K562 (cell line): ENCODE measurements at regions not wholly inside any gene's neighbourhood (a gene's known extent, or its start where the extent isn't known, plus 50 kb on each side); places are given as distances from the start of the nearest gene placed in this dataset.

Experiments used
- ATAC-seq: fragments of 200-7000 bp; cut with Tn5 transposase; 3 replicates; pipeline ENCODE4 v1.9.1; 2020; ENCODE audit warnings: moderate library complexity
- BruUV-seq: library from RNA; stranded (reverse); fragments of 400-500 nt; replicated peaks from 2 replicates; lab custom pipeline; 2021; lab: Mats Ljungman, UMichigan
- CTCF ChIA-PET: fragments of 300-600 bp; formaldehyde crosslinking; extraction: SDS; loops from one replicate; lab custom pipeline; 2021; ENCODE audit warnings: low intra/inter-chr PET ratio; lab: Yijun Ruan, JAX
- POLR2A ChIA-PET: fragments of 300-600, 350-650 bp; sonication (Branson Sonifier 250); formaldehyde crosslinking; extraction: SDS; loops from one replicate; lab custom pipeline; 2021; ENCODE audit warnings: antibody characterized with exemption, inconsistent platforms; lab: Yijun Ruan, JAX
- DNase-seq, 4 experiments: peaks; one replicate each; pipeline versions ENCODE4 v3.0.0 to v3.0.0-alpha.2; 2011 to 2018; ENCODE audit warnings: low spot score in 3 of 4, mixed read lengths in 3 of 4; ENCODE audit errors: extremely low read depth in 1 of 4
- FAIRE-seq: peaks from 2 replicates; lab custom pipeline; 2011; peaks lifted over from hg19 to GRCh38; lab: Jason Lieb, UNC
- H2AFZ ChIP-seq: 2 replicates; pipeline ENCODE4 v1.6.0; 2011; ENCODE audit warnings: low read depth, low read length, control low read depth, inconsistent platforms
- H3K27ac ChIP-seq: fragments of 200-600 bp; 3 replicates; pipeline ENCODE4 v1.8.0; 2011; ENCODE audit warnings: low read depth, mild to moderate bottlenecking, control low read depth, inconsistent platforms, low read length, moderate library complexity, mixed read lengths; ENCODE audit errors: extremely low read depth
- H3K27me3 ChIP-seq, 2 experiments: fragments of 300-600 bp in 1 of 2; 2 replicates in 1 of 2; 3 replicates in 1 of 2; pipeline versions ENCODE4 v1.6.0 to v1.8.0; 2011; ENCODE audit warnings: inconsistent platforms in 2 of 2, low read length in 2 of 2, mild to moderate bottlenecking in 1 of 2, mixed read lengths in 1 of 2, moderate library complexity in 1 of 2; ENCODE audit not compliant: control insufficient read depth in 2 of 2, insufficient read depth in 2 of 2
- H3K36me3 ChIP-seq: fragments of 300-600 bp; 3 replicates; pipeline ENCODE4 v1.8.0; 2011; ENCODE audit warnings: mild to moderate bottlenecking, low read length, inconsistent platforms; ENCODE audit not compliant: control insufficient read depth, insufficient read depth
- H3K4me1 ChIP-seq, 2 experiments: fragments of 200-600 bp in 1 of 2; replicated peaks in 1 of 2; 2 replicates in 1 of 2; 3 replicates in 1 of 2; pipeline versions ENCODE4 v1.5.1 to v1.8.0; 2011; ENCODE audit warnings: inconsistent platforms in 2 of 2, low read length in 2 of 2, mild to moderate bottlenecking in 1 of 2, mixed read lengths in 1 of 2, moderate library complexity in 1 of 2; ENCODE audit not compliant: control insufficient read depth in 2 of 2, insufficient read depth in 2 of 2
- H3K4me2 ChIP-seq: 2 replicates; pipeline ENCODE4 v1.6.1; 2011; ENCODE audit warnings: low read length, control low read depth, inconsistent platforms, mixed read lengths; ENCODE audit not compliant: insufficient read depth
- H3K4me3 ChIP-seq: fragments of 200-600 bp; sonication (generic), shearing (Covaris generic); 2 replicates; pipeline ENCODE4 v1.5.1; 2016; ENCODE audit warnings: control low read depth, inconsistent platforms
- H3K79me2 ChIP-seq: fragments of 200-600 bp; 3 replicates; pipeline ENCODE4 v1.8.0; 2011; ENCODE audit warnings: low read length, inconsistent platforms; ENCODE audit not compliant: control insufficient read depth, insufficient read depth
- H3K9ac ChIP-seq, 2 experiments: 2 replicates each; pipeline versions ENCODE4 v1.6.0 to v1.6.1; 2011; ENCODE audit warnings: low read depth in 2 of 2, low read length in 2 of 2, control low read depth in 1 of 2, inconsistent platforms in 1 of 2, mild to moderate bottlenecking in 1 of 2, mixed read lengths in 1 of 2; ENCODE audit not compliant: insufficient read depth in 1 of 2
- H3K9me1 ChIP-seq: one replicate; pipeline ENCODE4 v1.6.0; 2011; ENCODE audit warnings: inconsistent platforms, mild to moderate bottlenecking, low read length, moderate library complexity; ENCODE audit not compliant: control insufficient read depth, insufficient read depth
- H3K9me3 ChIP-seq: replicated peaks from 2 replicates; pipeline ENCODE4 v1.5.1; 2011; ENCODE audit warnings: low read depth, low read length, inconsistent platforms; ENCODE audit not compliant: control insufficient read depth, insufficient read depth
- H4K20me1 ChIP-seq: replicated peaks from 2 replicates; pipeline ENCODE4 v1.6.1; 2011; ENCODE audit warnings: low read length, inconsistent platforms, mixed read lengths; ENCODE audit not compliant: control insufficient read depth, insufficient read depth
- BHLHE40 ChIP-seq: IDR thresholded peaks from 2 replicates; pipeline ENCODE4 v1.6.1; 2011; ENCODE audit warnings: low read length, improper control_type of control experiment
- CEBPZ ChIP-seq: fragments of 150-350 bp; IDR thresholded peaks from 2 replicates; pipeline ENCODE4 v1.6.1; 2014; ENCODE audit warnings: low read depth, mild to moderate bottlenecking, low read length, borderline replicate concordance
- ELK3 ChIP-seq: fragments of 450-650 bp; formaldehyde crosslinking; IDR thresholded peaks from 2 replicates; pipeline ENCODE4 v1.4.0; 2020; ENCODE audit warnings: mild to moderate bottlenecking
- FOXJ3 ChIP-seq: sonication (generic); formaldehyde crosslinking; IDR thresholded peaks from 2 replicates; pipeline ENCODE4 v1.4.0; 2020; ENCODE audit warnings: mild to moderate bottlenecking, missing genetic modification reagents
- MTA3 ChIP-seq: fragments of 450-650 bp; formaldehyde crosslinking; IDR thresholded peaks from 2 replicates; pipeline ENCODE4 v1.6.1; 2017; ENCODE audit warnings: mild to moderate bottlenecking, borderline replicate concordance
- MYBL2 ChIP-seq, 2 experiments: fragments of 450-650 bp in 1 of 2; sonication (generic) in 1 of 2; formaldehyde crosslinking in 1 of 2; IDR thresholded peaks; 2 replicates each; pipeline versions ENCODE4 v1.6.1 to v1.8.1; 2017 to 2022; ENCODE audit warnings: borderline replicate concordance in 1 of 2, inconsistent platforms in 1 of 2, low read depth in 1 of 2, mild to moderate bottlenecking in 1 of 2, missing genetic modification reagents in 1 of 2, moderate library complexity in 1 of 2
- ZNF143 ChIP-seq: sonication (generic); formaldehyde crosslinking; IDR thresholded peaks from 2 replicates; pipeline ENCODE4 v1.9.0; 2022; ENCODE audit warnings: mild to moderate bottlenecking, missing genetic modification reagents
- ZNF408 ChIP-seq: fragments of 250-450 bp; sonication (Bioruptor Pico); IDR thresholded peaks from 2 replicates; pipeline ENCODE4 v1.4.0; 2020; ENCODE audit warnings: low read depth, mild to moderate bottlenecking, moderate library complexity
- ZNF764 ChIP-seq: fragments of 250-450 bp; sonication (Bioruptor Pico); IDR thresholded peaks from 2 replicates; pipeline ENCODE4 v1.4.0; 2020; ENCODE audit warnings: low read depth, mild to moderate bottlenecking, moderate library complexity
- WGBS: fragments of 100-300 bp; shearing (Covaris generic); methylation state at CpG from one replicate; pipeline ENCODE4 v1.1.6; 2016; ENCODE audit warnings: low coverage, mixed read lengths; ENCODE audit not compliant: insufficient coverage; ENCODE audit errors: missing lambda C conversion rate; 5-methylcytosine and 5-hydroxymethylcytosine counted together
- in situ Hi-C: fragments of 300-500 bp; cut with MboI; formaldehyde crosslinking; loops from 4 replicates; pipeline ENCODE4 v1.15.0; 2018; ENCODE audit warnings: inconsistent platforms, mixed read lengths
- intact Hi-C: fragments of 100-400 bp; cut with micrococcal nuclease; formaldehyde crosslinking; loops from 2 replicates; pipeline ENCODE4 v1.14.2; 2022

- Histone ChIP-seq H3K36me3 (no peaks in the 10 kb centered on the region), H2AFZ (no peak overlapping the region), H3K4me1 (no peaks in the 10 kb centered on the region), H3K4me2 (no peak overlapping the region), H3K4me3 (no peak overlapping the region), H3K9me3 (no peaks in the 10 kb centered on the region), H3K27ac (no peak overlapping the region), H3K79me2 (no peaks in the 10 kb centered on the region), H3K9ac (no peak overlapping the region), H4K20me1 (no peaks in the 10 kb centered on the region), H3K9me1 (no peaks in the 10 kb centered on the region), H3K27me3 (no peaks in the 10 kb centered on the region)
- DNase-seq (no peak), ATAC-seq (no peak), FAIRE-seq (no peak)
- CTCF ChIA-PET: no interaction called here
- POLR2A ChIA-PET: no interaction called here
- in situ Hi-C loops: no loop called here
- intact Hi-C loops: no loop called here
- no peak for TF ChIP-seq MYBL2 (IDR thresholded peaks at IDR 0.05; ENCODE audit: low read depth)
- no peak for TF ChIP-seq MYBL2 (CRISPR knock-in tag; IDR thresholded peaks at IDR 0.05; ENCODE audit: borderline replicate concordance)
- no peak for TF ChIP-seq ZNF143 (CRISPR knock-in tag)
- no peak for TF ChIP-seq FOXJ3 (CRISPR knock-in tag)
- TF ChIP-seq BHLHE40: no peak
- no peak for TF ChIP-seq ZNF408 (CRISPR knock-in tag)
- TF ChIP-seq ZNF764 (CRISPR knock-in tag): no peak
- no peak for TF ChIP-seq MTA3
- no peak for TF ChIP-seq ELK3 (CRISPR knock-in tag)
- no peak for TF ChIP-seq CEBPZ
- no TSS peak for BruUV-seq
- WGBS: 0% methylated on average over 2 of the region's 2 CpGs
These were observed 980.1 kb upstream of the TYRP1 start for GRCh38 chr9:11713077-11713476.
